ENCODE measurements at regions not wholly inside any gene's neighbourhood (a gene's known extent, or its start where the extent isn't known, plus 50 kb on each side); places are given as distances from the start of the nearest gene placed in this dataset.

DNA sequence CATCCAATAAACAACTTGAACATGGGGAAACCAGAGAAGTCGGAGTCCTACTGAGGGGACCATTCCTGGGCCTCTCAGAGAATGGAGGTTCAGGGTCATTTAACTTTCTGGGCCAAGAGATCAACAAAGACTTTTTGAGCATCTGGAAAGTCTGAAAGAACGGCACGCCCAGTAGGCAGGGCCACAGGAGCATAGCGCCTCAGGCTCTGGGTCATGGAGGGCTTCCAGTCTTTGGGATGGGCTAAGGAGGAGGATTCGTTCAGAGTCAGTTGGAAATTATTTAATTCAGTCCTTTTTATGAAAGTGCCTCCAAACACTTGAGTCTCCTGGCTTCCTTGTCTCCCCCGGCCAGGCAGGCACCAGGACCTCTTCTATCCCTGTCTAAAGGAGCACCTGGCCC is 101.1 kb upstream of the GLI2 start:
- H3K27ac Mint-ChIP-seq, result no peak overlapping the region
- no peaks in the 10 kb centered on the region for H3K36me3 Mint-ChIP-seq (ENCODE audit: low read depth)
- no peak for TF ChIP-seq EZH2 (IDR thresholded peaks at IDR 0.05; ENCODE audit: low read depth, unreplicated experiment)
- no peak for TF ChIP-seq REST (IDR thresholded peaks at IDR 0.05; ENCODE audit: unreplicated experiment)
- TF ChIP-seq ZNF331 (CRISPR knock-in tag; IDR thresholded peaks at IDR 0.05; ENCODE audit: low read depth), result no peak
- TF ChIP-seq EZH2phosphoT487 (IDR thresholded peaks at IDR 0.05; ENCODE audit: unreplicated experiment), result no peak
- no peak for TF ChIP-seq ZNF462 (CRISPR knock-in tag; IDR thresholded peaks at IDR 0.05)
- TF ChIP-seq CREB1 (CRISPR knock-in tag; IDR thresholded peaks at IDR 0.05; ENCODE audit: low read depth), result no peak
- no peak for TF ChIP-seq POLR2AphosphoS5 (IDR thresholded peaks at IDR 0.05; ENCODE audit: low read depth)
- TF ChIP-seq JUNB (IDR thresholded peaks at IDR 0.05; ENCODE audit: unreplicated experiment), result no peak
- no peak for TF ChIP-seq STAT1 (IDR thresholded peaks at IDR 0.05; ENCODE audit: unreplicated experiment)
- no peak for TF ChIP-seq ETS1 (IDR thresholded peaks at IDR 0.05)
- TF ChIP-seq CTCF (conservative IDR thresholded peaks at IDR 0.05; ENCODE audit: low read depth in 2 of 2), result no peak
- no peak for TF ChIP-seq ZNF114 (CRISPR knock-in tag; IDR thresholded peaks at IDR 0.05)
- TF ChIP-seq NANOG (IDR thresholded peaks at IDR 0.05; ENCODE audit: borderline replicate concordance), result no peak
- Histone ChIP-seq H3K4me2 (no peak overlapping the region), H2AFZ (no peak overlapping the region), H3K4me3 (no peak overlapping the region), H4K20me1 (replicated peaks; ENCODE audit: insufficient read depth) (no peaks in the 10 kb centered on the region), H3K4me1 (ENCODE audit: insufficient read depth) (no peaks in the 10 kb centered on the region), H3F3A (replicated peaks; ENCODE audit: low read depth) (no peaks in the 10 kb centered on the region), H3K9me2 (ENCODE audit: insufficient read depth) (no peaks in the 10 kb centered on the region), H3K36me3 (ENCODE audit: insufficient read depth) (no peaks in the 10 kb centered on the region), H3K27ac (ENCODE audit: low read depth) (no peak overlapping the region), H3K79me2 (replicated peaks; ENCODE audit: insufficient read depth) (no peaks in the 10 kb centered on the region), H3K27me3 (ENCODE audit: insufficient read depth) (no peaks in the 10 kb centered on the region)
- H3K27me3 Mint-ChIP-seq (ENCODE audit: insufficient read depth, low read depth, poor library complexity), result peaks cover 3% of the 10 kb centered on the region
- peaks cover 7% of the 10 kb centered on the region; the same call in 2 of the 3 replicates for H3K4me1 Mint-ChIP-seq
- no peak overlapping the region for H3K4me3 Mint-ChIP-seq
- ATAC-seq, result no peak
- H3K9me3 Mint-ChIP-seq, result no peaks in the 10 kb centered on the region
- no peak for DNase-seq (ENCODE audit: low spot score)
